ENCODE measurements at regions not wholly inside any gene's neighbourhood (a gene's known extent, or its start where the extent isn't known, plus 50 kb on each side); places are given as distances from the start of the nearest gene placed in this dataset.

DNA sequence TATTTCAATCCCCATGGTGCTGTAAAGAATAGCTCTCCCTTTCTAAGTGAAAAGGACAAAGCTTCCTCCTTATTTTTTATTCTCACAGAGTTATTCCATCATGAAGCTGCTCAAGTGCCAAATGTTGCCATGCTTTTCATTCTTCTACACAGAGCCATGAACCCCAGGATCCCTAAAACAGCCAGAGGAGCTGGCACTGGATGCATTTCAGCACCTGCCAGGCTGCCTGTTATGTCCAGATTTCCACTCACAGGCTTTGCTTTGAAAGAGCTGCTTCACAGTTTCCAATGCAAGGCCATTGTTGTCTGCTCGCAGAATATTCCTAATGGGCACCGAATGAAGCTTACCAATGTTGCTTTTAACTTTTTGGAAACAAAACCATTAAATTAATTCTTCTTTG is 256.2 kb upstream of the NPSR1 start:
- peaks cover 4% of the 10 kb centered on the region for H3K27me3 Mint-ChIP-seq (ENCODE audit: unreplicated experiment)
- no peak overlapping the region for H3K4me3 Mint-ChIP-seq (ENCODE audit: unreplicated experiment)
- no peaks in the 10 kb centered on the region for H3K4me1 Mint-ChIP-seq (ENCODE audit: unreplicated experiment)
- H3K9me3 Mint-ChIP-seq (ENCODE audit: unreplicated experiment): no peaks in the 10 kb centered on the region
- TF ChIP-seq, protein P1, sequence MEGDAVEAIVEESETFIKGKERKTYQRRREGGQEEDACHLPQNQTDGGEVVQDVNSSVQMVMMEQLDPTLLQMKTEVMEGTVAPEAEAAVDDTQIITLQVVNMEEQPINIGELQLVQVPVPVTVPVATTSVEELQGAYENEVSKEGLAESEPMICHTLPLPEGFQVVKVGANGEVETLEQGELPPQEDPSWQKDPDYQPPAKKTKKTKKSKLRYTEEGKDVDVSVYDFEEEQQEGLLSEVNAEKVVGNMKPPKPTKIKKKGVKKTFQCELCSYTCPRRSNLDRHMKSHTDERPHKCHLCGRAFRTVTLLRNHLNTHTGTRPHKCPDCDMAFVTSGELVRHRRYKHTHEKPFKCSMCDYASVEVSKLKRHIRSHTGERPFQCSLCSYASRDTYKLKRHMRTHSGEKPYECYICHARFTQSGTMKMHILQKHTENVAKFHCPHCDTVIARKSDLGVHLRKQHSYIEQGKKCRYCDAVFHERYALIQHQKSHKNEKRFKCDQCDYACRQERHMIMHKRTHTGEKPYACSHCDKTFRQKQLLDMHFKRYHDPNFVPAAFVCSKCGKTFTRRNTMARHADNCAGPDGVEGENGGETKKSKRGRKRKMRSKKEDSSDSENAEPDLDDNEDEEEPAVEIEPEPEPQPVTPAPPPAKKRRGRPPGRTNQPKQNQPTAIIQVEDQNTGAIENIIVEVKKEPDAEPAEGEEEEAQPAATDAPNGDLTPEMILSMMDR (IDR thresholded peaks at IDR 0.05): no peak
- DNase-seq (ENCODE audit: extremely low spot score, unreplicated experiment): no peak
- H3K36me3 Mint-ChIP-seq (ENCODE audit: unreplicated experiment): no peaks in the 10 kb centered on the region
- H3K27ac Mint-ChIP-seq (ENCODE audit: unreplicated experiment): no peak overlapping the region

DNA sequence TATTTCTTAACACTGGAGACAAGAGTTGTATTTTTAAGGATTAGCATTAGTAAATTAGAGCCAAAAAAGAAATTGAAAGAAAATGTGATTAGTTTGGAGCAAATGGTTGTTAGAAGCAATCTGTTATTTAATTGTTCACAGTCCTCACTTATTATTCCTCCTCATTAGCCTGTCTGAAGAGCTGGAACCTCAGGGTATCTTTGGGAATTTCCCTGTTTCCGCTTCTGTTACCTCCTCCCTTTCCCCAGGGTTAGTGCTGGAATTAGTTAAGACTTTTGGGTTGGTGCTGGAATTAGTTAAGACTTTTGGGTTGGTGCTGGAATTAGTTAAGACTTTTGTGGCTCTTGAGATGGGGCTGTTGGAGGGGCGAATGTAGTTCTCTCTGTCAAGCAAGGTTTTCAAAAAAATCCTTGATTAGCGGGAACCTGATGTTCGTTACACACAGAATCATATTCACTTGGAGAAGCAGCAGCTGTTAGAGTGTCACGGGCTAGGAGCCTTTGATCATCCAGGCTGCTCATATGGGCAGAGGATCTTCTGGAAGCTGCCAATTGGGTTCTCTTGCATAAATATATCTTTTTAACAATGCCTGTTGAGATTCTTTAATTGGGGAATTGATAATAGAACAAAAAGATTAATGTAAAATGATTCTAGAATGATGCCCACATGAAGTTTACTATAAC is 251.0 kb upstream of the NPSR1 start:
- Mint-ChIP-seq H3K27me3 (ENCODE audit: unreplicated experiment) (peaks cover 8% of the 10 kb centered on the region), H3K27ac (ENCODE audit: unreplicated experiment) (no peak overlapping the region), H3K9me3 (ENCODE audit: unreplicated experiment) (no peaks in the 10 kb centered on the region), H3K36me3 (ENCODE audit: unreplicated experiment) (no peaks in the 10 kb centered on the region), H3K4me1 (ENCODE audit: unreplicated experiment) (no peaks in the 10 kb centered on the region), H3K4me3 (ENCODE audit: unreplicated experiment) (no peak overlapping the region)
- TF ChIP-seq, protein P1 (IDR thresholded peaks at IDR 0.05): no peak
- no peak for DNase-seq (ENCODE audit: extremely low spot score, unreplicated experiment)

DNA sequence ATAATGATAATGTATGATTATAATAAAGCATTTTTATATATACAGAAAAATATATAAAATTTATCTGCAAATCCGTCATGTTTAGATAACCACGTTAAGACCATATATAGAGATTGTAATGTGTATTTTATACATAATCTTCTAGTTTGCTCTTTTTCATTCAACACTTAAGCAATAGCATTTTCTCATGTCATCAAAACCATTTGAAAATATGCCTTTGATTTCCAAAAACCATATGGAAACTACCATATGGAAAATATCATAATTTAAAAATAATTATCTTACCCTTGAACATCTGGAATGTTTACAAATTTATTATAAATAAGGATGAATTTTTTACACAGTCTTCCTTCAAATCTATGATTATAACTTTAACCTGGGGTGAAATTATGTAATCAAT is 250.4 kb upstream of the NPSR1 start:
- TF ChIP-seq, protein P1 (IDR thresholded peaks at IDR 0.05): no peak
- peaks cover 8% of the 10 kb centered on the region for H3K27me3 Mint-ChIP-seq (ENCODE audit: unreplicated experiment)
- no peak for DNase-seq (ENCODE audit: extremely low spot score, unreplicated experiment)
- no peak overlapping the region for H3K27ac Mint-ChIP-seq (ENCODE audit: unreplicated experiment)
- H3K36me3 Mint-ChIP-seq (ENCODE audit: unreplicated experiment): no peaks in the 10 kb centered on the region
- no peaks in the 10 kb centered on the region for H3K4me1 Mint-ChIP-seq (ENCODE audit: unreplicated experiment)
- H3K9me3 Mint-ChIP-seq (ENCODE audit: unreplicated experiment): no peaks in the 10 kb centered on the region
- H3K4me3 Mint-ChIP-seq (ENCODE audit: unreplicated experiment): no peak overlapping the region

DNA sequence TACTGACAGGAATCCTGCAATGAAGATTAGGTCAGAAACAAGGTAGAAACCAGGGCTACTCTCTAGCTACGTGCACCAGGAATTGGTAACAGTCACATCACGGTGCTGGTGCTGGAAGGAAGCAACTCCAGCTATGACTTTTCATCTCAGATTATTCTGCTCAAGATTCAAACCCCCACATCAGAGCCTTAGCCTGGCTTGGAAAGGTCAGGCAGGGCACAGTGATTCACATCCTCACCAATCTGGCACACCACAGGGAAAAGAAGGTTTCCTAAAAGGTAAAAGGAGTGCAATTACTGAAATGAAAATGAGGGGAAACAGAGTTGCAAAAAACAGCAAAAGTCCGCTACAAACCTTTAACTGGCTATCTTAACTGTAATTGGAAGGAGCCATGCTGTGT is 240.2 kb upstream of the NPSR1 start:
- TF ChIP-seq, protein P1 (IDR thresholded peaks at IDR 0.05): no peak
- Mint-ChIP-seq H3K4me1 (ENCODE audit: unreplicated experiment) (no peaks in the 10 kb centered on the region), H3K27me3 (ENCODE audit: unreplicated experiment) (no peaks in the 10 kb centered on the region), H3K27ac (ENCODE audit: unreplicated experiment) (no peak overlapping the region), H3K9me3 (ENCODE audit: unreplicated experiment) (no peaks in the 10 kb centered on the region), H3K36me3 (ENCODE audit: unreplicated experiment) (no peaks in the 10 kb centered on the region), H3K4me3 (ENCODE audit: unreplicated experiment) (no peak overlapping the region)
- no peak for DNase-seq (ENCODE audit: extremely low spot score, unreplicated experiment)

DNA sequence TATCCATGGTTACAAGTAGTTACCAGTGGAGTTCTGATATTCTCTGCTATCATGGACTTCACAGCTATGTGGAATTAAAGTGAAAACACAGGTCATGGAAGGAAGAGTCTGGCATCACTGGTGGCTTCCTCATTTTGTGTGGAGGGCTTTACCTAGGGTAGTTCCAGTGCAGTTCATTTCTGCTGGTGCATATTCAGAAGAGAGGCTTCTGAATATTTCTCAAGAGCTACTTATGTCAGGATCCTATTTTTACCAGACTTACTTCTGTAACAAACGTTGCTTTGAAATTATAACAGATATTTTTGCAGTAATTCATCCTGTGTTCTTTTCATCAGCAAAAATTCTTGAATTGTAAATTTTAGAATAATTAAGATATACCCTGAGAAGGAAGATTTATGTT is 236.5 kb upstream of the NPSR1 start:
- H3K9me3 Mint-ChIP-seq (ENCODE audit: unreplicated experiment): no peaks in the 10 kb centered on the region
- H3K4me1 Mint-ChIP-seq (ENCODE audit: unreplicated experiment): no peaks in the 10 kb centered on the region
- no peaks in the 10 kb centered on the region for H3K27me3 Mint-ChIP-seq (ENCODE audit: unreplicated experiment)
- H3K27ac Mint-ChIP-seq (ENCODE audit: unreplicated experiment): no peak overlapping the region
- no peak for DNase-seq (ENCODE audit: extremely low spot score, unreplicated experiment)
- TF ChIP-seq, protein P1 (IDR thresholded peaks at IDR 0.05): no peak
- no peaks in the 10 kb centered on the region for H3K36me3 Mint-ChIP-seq (ENCODE audit: unreplicated experiment)
- H3K4me3 Mint-ChIP-seq (ENCODE audit: unreplicated experiment): no peak overlapping the region
